ENCODE measurements at regions not wholly inside any gene's neighbourhood (a gene's known extent, or its start where the extent isn't known, plus 50 kb on each side); places are given as distances from the start of the nearest gene placed in this dataset.

GRCh38 chr9:119859128-119859527 lies 489.9 kb upstream of the BRINP1 start:
- peaks cover 0 to 2% (median 0%) of the 10 kb centered on the region in 3 donors for H3K27me3 Mint-ChIP-seq (ENCODE audit: low read depth in 3 of 3)
- H3K4me2 ChIP-seq (replicated peaks; ENCODE audit: extremely low read depth, low read length, poor library complexity, severe bottlenecking) = no peak overlapping the region

GRCh38 chr9:119853126-119853525 lies 483.9 kb upstream of the BRINP1 start:
- Histone ChIP-seq H3K4me3 (replicated peaks in 1 of 3; ENCODE audit: low read depth in 2 of 3, low read length in 3 of 3) (no peak overlapping the region), H3K79me2 (ENCODE audit: insufficient read depth, low read length) (no peaks in the 10 kb centered on the region), H2AFZ (ENCODE audit: insufficient read depth, low read depth, low read length, poor library complexity, severe bottlenecking) (no peak overlapping the region), H3K9ac (ENCODE audit: insufficient read depth, low read length, poor library complexity, severe bottlenecking) (no peak overlapping the region), H3K9me3 (replicated peaks in 1 of 2; ENCODE audit: control insufficient read depth in 1 of 2, insufficient read depth in 1 of 2, low read length in 2 of 2) (no peaks in the 10 kb centered on the region), H4K20me1 (ENCODE audit: insufficient read depth, low read length) (no peaks in the 10 kb centered on the region), H3K4me1 (ENCODE audit: control insufficient read depth in 1 of 2, insufficient read depth in 2 of 2, low read length in 2 of 2) (no peaks in the 10 kb centered on the region), H3K4me2 (replicated peaks; ENCODE audit: extremely low read depth, low read length, poor library complexity, severe bottlenecking) (no peak overlapping the region), H3K36me3 (replicated peaks in 1 of 2; ENCODE audit: control insufficient read depth in 1 of 2, insufficient read depth in 2 of 2, low read length in 2 of 2) (no peaks in the 10 kb centered on the region), H3K27ac (ENCODE audit: low read depth in 1 of 2, low read length in 2 of 2) (no peak overlapping the region), H3K27me3 (ENCODE audit: control insufficient read depth in 2 of 2, insufficient read depth in 2 of 2, low read length in 2 of 2) (no peaks in the 10 kb centered on the region)
- H3K9me3 Mint-ChIP-seq = peaks cover 0 to 1% (median 0%) of the 10 kb centered on the region in 7 donors
- no peaks in the 10 kb centered on the region for H3K36me3 Mint-ChIP-seq
- TF ChIP-seq CTCF (IDR thresholded peaks at IDR 0.05) = no peak
- intact Hi-C loops (cut with micrococcal nuclease) = no loop called here
- H3K4me1 Mint-ChIP-seq = no peaks in the 10 kb centered on the region
- H3K27me3 Mint-ChIP-seq (ENCODE audit: low read depth in 3 of 3) = peaks cover 0 to 2% (median 0%) of the 10 kb centered on the region in 3 donors
- DNase-seq = no peak
- no peak overlapping the region for H3K27ac Mint-ChIP-seq
- no peak overlapping the region for H3K4me3 Mint-ChIP-seq

More at GRCh38 chr9:119859128-119859527, 489.9 kb upstream of the BRINP1 start:
- H3K4me3 Mint-ChIP-seq = no peak overlapping the region
- H3K79me2 ChIP-seq (ENCODE audit: insufficient read depth, low read length) = no peaks in the 10 kb centered on the region
- no peaks in the 10 kb centered on the region for H3K4me1 ChIP-seq (ENCODE audit: control insufficient read depth in 1 of 2, insufficient read depth in 2 of 2, low read length in 2 of 2)
- H4K20me1 ChIP-seq (ENCODE audit: insufficient read depth, low read length) = no peaks in the 10 kb centered on the region
- intact Hi-C loops (cut with micrococcal nuclease) = no loop called here
- H3K36me3 ChIP-seq (replicated peaks in 1 of 2; ENCODE audit: control insufficient read depth in 1 of 2, insufficient read depth in 2 of 2, low read length in 2 of 2) = no peaks in the 10 kb centered on the region
- H3K9ac ChIP-seq (ENCODE audit: insufficient read depth, low read length, poor library complexity, severe bottlenecking) = no peak overlapping the region
- no peaks in the 10 kb centered on the region for H3K36me3 Mint-ChIP-seq
- no peak overlapping the region for H3K4me3 ChIP-seq (replicated peaks in 1 of 3; ENCODE audit: low read depth in 2 of 3, low read length in 3 of 3)
- DNase-seq = no peak
- H3K27me3 ChIP-seq (ENCODE audit: control insufficient read depth in 2 of 2, insufficient read depth in 2 of 2, low read length in 2 of 2) = no peaks in the 10 kb centered on the region
- peaks cover 0 to 3% (median 0%) of the 10 kb centered on the region in 7 donors for H3K9me3 Mint-ChIP-seq
- TF ChIP-seq CTCF (IDR thresholded peaks at IDR 0.05) = no peak
- no peaks in the 10 kb centered on the region for H3K4me1 Mint-ChIP-seq
- no peaks in the 10 kb centered on the region for H3K9me3 ChIP-seq (replicated peaks in 1 of 2; ENCODE audit: control insufficient read depth in 1 of 2, insufficient read depth in 1 of 2, low read length in 2 of 2)
- H3K27ac ChIP-seq (ENCODE audit: low read depth in 1 of 2, low read length in 2 of 2) = no peak overlapping the region
- H2AFZ ChIP-seq (ENCODE audit: insufficient read depth, low read depth, low read length, poor library complexity, severe bottlenecking) = no peak overlapping the region
- 67% methylated on average over 1 of the region's 2 CpGs for WGBS (ENCODE audit: insufficient coverage)
- no peak overlapping the region for H3K27ac Mint-ChIP-seq

All from CD14-positive monocyte (primary cell).